Sigmoid colon (tissue), 6 donors: ENCODE measurements at regions not wholly inside any gene's neighbourhood (a gene's known extent, or its start where the extent isn't known, plus 50 kb on each side); places are given as distances from the start of the nearest gene placed in this dataset.

Source experiments
- DNase-seq: peaks from one replicate; pipeline ENCODE4 v3.0.0-alpha.2; 2019
- H3K27ac ChIP-seq, 4 donors: fragments of 200-600 bp; sonication (generic); one replicate each; pipeline ENCODE4 v1.5.1; 2016 to 2019; ENCODE audit warnings: mild to moderate bottlenecking in 1 of 4
- H3K27me3 ChIP-seq, 3 donors: fragments of 200-600 bp; sonication (generic); one replicate each; pipeline ENCODE4 v1.5.1; 2019; ENCODE audit warnings: mild to moderate bottlenecking in 1 of 3
- H3K36me3 ChIP-seq, 4 donors: fragments of 200-600 bp; sonication (generic); one replicate each; pipeline ENCODE4 v1.5.1; 2016 to 2019
- H3K4me1 ChIP-seq, 4 donors: fragments of 200-600 bp; sonication (generic); one replicate each; pipeline ENCODE4 v1.5.1; 2017 to 2019
- H3K4me3 ChIP-seq, 4 donors: fragments of 200-600 bp; sonication (generic); one replicate each; pipeline ENCODE4 v1.5.1; 2017 to 2019; ENCODE audit warnings: mild to moderate bottlenecking in 2 of 4, moderate library complexity in 1 of 4
- H3K9me3 ChIP-seq, 4 donors: fragments of 200-600 bp in 3 of 4; sonication (generic) in 3 of 4; one replicate each; pipeline versions ENCODE4 v1.5.1 to v1.6.1; 2013 to 2019
- CTCF ChIP-seq, 4 experiments: fragments of 450-650 bp in 3 of 4; fragments of 200-600 bp in 1 of 4; IDR thresholded peaks; one replicate each; pipeline ENCODE4 v1.5.1; 2016 to 2019; ENCODE audit warnings: antibody characterized with exemption in 4 of 4, mild to moderate bottlenecking in 3 of 4, moderate library complexity in 2 of 4
- EP300 ChIP-seq, 4 donors: sonication (generic); formaldehyde crosslinking; IDR thresholded peaks; one replicate each; pipeline ENCODE4 v1.6.1; 2017; ENCODE audit warnings: antibody characterized with exemption in 4 of 4
- POLR2A ChIP-seq, 2 donors: fragments of 450-650 bp; IDR thresholded peaks; one replicate each; pipeline ENCODE4 v1.6.1; 2016; ENCODE audit warnings: antibody characterized with exemption in 2 of 2, mild to moderate bottlenecking in 2 of 2, moderate library complexity in 2 of 2
- POLR2AphosphoS5 ChIP-seq, 4 donors: sonication (generic); formaldehyde crosslinking; IDR thresholded peaks; one replicate each; pipeline ENCODE4 v1.6.1; 2017; ENCODE audit warnings: antibody characterized with exemption in 4 of 4
- WGBS, 2 donors: extraction: QIAGEN DNeasy Blood & Tissue Kit; methylation state at CpG; one replicate each; pipeline ENCODE4 v1.1.7; 2013; 5-methylcytosine and 5-hydroxymethylcytosine counted together
- intact Hi-C: fragments of 100-400 bp; cut with DNase I; formaldehyde crosslinking; loops from one replicate; pipeline ENCODE4 v1.15.1; 2023
- donor health status: healthy with polysubstance abuse.
- donor health status: healthy.

GRCh38 chr17:5675625-5676421, 91.5 kb upstream of the NLRP1 start:
- WGBS, 2 donors = 33% methylated on average over 6 of the region's 6 CpGs
- intact Hi-C loops = no loop called here

GRCh38 chr17:5677620-5678019, 93.3 kb upstream of the NLRP1 start:
- no peak for TF ChIP-seq CTCF (IDR thresholded peaks at IDR 0.05)
- no peak for TF ChIP-seq POLR2AphosphoS5 (IDR thresholded peaks at IDR 0.05)
- TF ChIP-seq POLR2A (IDR thresholded peaks at IDR 0.05) = no peak
- TF ChIP-seq EP300 (IDR thresholded peaks at IDR 0.05) = no peak
- H3K9me3 ChIP-seq = peaks cover 0 to 3% (median 0%) of the 10 kb centered on the region in 4 donors
- no peaks in the 10 kb centered on the region for H3K36me3 ChIP-seq
- DNase-seq = no peak
- WGBS, 2 donors = 29 to 57% methylated on average over 1 of the region's 1 CpG
- H3K4me3 ChIP-seq = no peak overlapping the region
- intact Hi-C loops = no loop called here
- H3K27me3 ChIP-seq = peaks cover 0 to 5% (median 0%) of the 10 kb centered on the region in 3 donors
- H3K4me1 ChIP-seq = no peaks in the 10 kb centered on the region
- no peak overlapping the region for H3K27ac ChIP-seq

More at GRCh38 chr17:5675625-5676421, 91.5 kb upstream of the NLRP1 start:
- H3K27me3 ChIP-seq = peaks cover 0 to 3% (median 0%) of the 10 kb centered on the region in 3 donors
- DNase-seq = no peak
- H3K36me3 ChIP-seq = no peaks in the 10 kb centered on the region
- no peak overlapping the region for H3K4me3 ChIP-seq
- peaks cover 0 to 3% (median 0%) of the 10 kb centered on the region in 4 donors for H3K9me3 ChIP-seq
- H3K4me1 ChIP-seq = no peaks in the 10 kb centered on the region
- TF ChIP-seq CTCF (IDR thresholded peaks at IDR 0.05) (no peak), POLR2A (IDR thresholded peaks at IDR 0.05) (no peak), EP300 (IDR thresholded peaks at IDR 0.05) (no peak), POLR2AphosphoS5 (IDR thresholded peaks at IDR 0.05) (no peak)
- no peak overlapping the region for H3K27ac ChIP-seq

GRCh38 chr17:5678171-5678570, 93.9 kb upstream of the NLRP1 start:
- 60 to 66% methylated on average over 4 of the region's 4 CpGs for WGBS, 2 donors
- intact Hi-C loops = no loop called here
- Histone ChIP-seq H3K36me3 (no peaks in the 10 kb centered on the region), H3K27me3 (peaks cover 0 to 5% (median 0%) of the 10 kb centered on the region in 3 donors), H3K4me1 (no peaks in the 10 kb centered on the region), H3K9me3 (peaks cover 0 to 3% (median 0%) of the 10 kb centered on the region in 4 donors), H3K4me3 (no peak overlapping the region), H3K27ac (no peak overlapping the region)
- TF ChIP-seq EP300 (IDR thresholded peaks at IDR 0.05) (no peak), POLR2A (IDR thresholded peaks at IDR 0.05) (no peak), POLR2AphosphoS5 (IDR thresholded peaks at IDR 0.05) (no peak), CTCF (IDR thresholded peaks at IDR 0.05) (no peak)
- DNase-seq = no peak

GRCh38 chr17:5680766-5681165, 96.5 kb upstream of the NLRP1 start:
- 60 to 78% methylated on average over 1 of the region's 1 CpG for WGBS, 2 donors
- H3K4me3 ChIP-seq = no peak overlapping the region
- intact Hi-C loops = no loop called here
- no peak overlapping the region for H3K27ac ChIP-seq
- H3K4me1 ChIP-seq = no peaks in the 10 kb centered on the region
- peaks cover 0 to 3% (median 0%) of the 10 kb centered on the region in 4 donors for H3K9me3 ChIP-seq
- TF ChIP-seq POLR2AphosphoS5 (IDR thresholded peaks at IDR 0.05) (no peak), CTCF (IDR thresholded peaks at IDR 0.05) (no peak), EP300 (IDR thresholded peaks at IDR 0.05) (no peak), POLR2A (IDR thresholded peaks at IDR 0.05) (no peak)
- no peaks in the 10 kb centered on the region for H3K36me3 ChIP-seq
- peaks cover 0 to 2% (median 0%) of the 10 kb centered on the region in 3 donors for H3K27me3 ChIP-seq
- DNase-seq = no peak
